Mucosa of rectum (tissue), 2 donors: ENCODE measurements at regions not wholly inside any gene's neighbourhood (a gene's known extent, or its start where the extent isn't known, plus 50 kb on each side); places are given as distances from the start of the nearest gene placed in this dataset.
"Not testable (repeated sequence)": the region's sequence is repeated elsewhere in the genome, so short reads cannot be mapped to it uniquely, and the experiment has no call there.

Experiments
- H3K27ac ChIP-seq, 2 donors: one replicate each; pipeline ENCODE4 v1.7.0; 2013; ENCODE audit warnings: inconsistent platforms in 2 of 2, low read depth in 2 of 2, low read length in 2 of 2
- H3K27me3 ChIP-seq, 2 donors: one replicate each; pipeline ENCODE4 v1.7.0; 2013; ENCODE audit warnings: low read length in 2 of 2; ENCODE audit not compliant: control insufficient read depth in 2 of 2, insufficient read depth in 2 of 2
- H3K36me3 ChIP-seq, 2 donors: one replicate each; pipeline ENCODE4 v1.7.0; 2013; ENCODE audit warnings: low read length in 2 of 2; ENCODE audit not compliant: control insufficient read depth in 2 of 2, insufficient read depth in 2 of 2
- H3K4me1 ChIP-seq, 2 donors: one replicate each; pipeline ENCODE4 v1.7.0; 2013; ENCODE audit warnings: low read length in 2 of 2, mild to moderate bottlenecking in 1 of 2; ENCODE audit not compliant: control insufficient read depth in 2 of 2, insufficient read depth in 2 of 2
- H3K4me3 ChIP-seq, 2 donors: one replicate each; pipeline ENCODE4 v1.7.0; 2013; ENCODE audit warnings: low read length in 2 of 2
- H3K9ac ChIP-seq, 2 donors: one replicate each; pipeline ENCODE4 v1.7.0; 2013; ENCODE audit warnings: low read length in 2 of 2, low read depth in 1 of 2, mild to moderate bottlenecking in 1 of 2
- H3K9me3 ChIP-seq, 2 donors: one replicate each; pipeline ENCODE4 v1.7.0; 2013; ENCODE audit warnings: low read length in 2 of 2; ENCODE audit not compliant: control insufficient read depth in 2 of 2
- donor health status: healthy.
- donor health status: Normal muscosa, but diverticular disease.

DNA sequence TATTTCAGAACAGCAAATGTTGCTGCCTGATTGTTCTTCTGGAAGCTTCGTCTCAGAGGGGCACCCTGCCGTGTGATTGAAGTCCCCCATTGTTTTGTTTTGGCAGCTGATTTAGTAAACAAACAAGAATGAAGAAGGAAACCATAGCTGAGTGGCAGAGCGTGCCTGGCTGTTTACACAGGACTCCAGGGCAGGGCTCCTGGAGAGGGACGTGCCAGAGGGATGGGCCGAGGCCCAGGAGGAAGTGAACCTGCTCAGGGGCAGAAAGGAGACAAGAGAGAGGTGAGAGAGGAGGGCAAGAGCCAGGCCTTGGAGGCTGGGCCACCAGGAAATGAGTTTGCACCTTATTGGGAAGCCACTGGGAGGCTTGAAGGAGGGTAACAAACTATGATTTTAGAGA lies 85.5 kb upstream of the B3GAT1 start:
- no peaks in the 10 kb centered on the region for H3K9me3 ChIP-seq
- peak overlapping the region; percentile 75 to 80 for H3K27ac ChIP-seq
- H3K4me3 ChIP-seq: peak overlapping the region; percentile 5 to 21
- H3K36me3 ChIP-seq: peaks cover 0 to 3% of the 10 kb centered on the region in 2 donors
- H3K27me3 ChIP-seq: no peaks in the 10 kb centered on the region
- no peak overlapping the region for H3K9ac ChIP-seq
- peaks cover 7 to 10% of the 10 kb centered on the region in 2 donors for H3K4me1 ChIP-seq

DNA sequence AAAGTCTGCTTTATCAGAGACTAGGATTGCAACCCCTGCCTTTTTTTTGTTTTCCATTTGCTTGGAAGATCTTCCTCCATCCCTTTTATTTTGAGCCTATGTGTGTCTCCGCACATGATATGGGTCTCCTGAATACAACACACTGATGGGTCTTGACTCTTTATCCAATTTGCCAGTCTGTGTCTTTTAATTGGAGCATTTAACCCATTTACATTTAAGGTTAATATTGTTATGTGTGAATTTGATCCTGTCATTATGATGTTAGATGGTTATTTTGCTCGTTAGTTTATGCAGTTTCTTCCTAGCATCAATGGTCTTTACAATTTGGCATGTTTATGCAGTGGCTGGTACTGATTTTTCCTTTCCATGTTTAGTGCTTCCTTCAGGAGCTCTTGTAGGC lies 84.0 kb upstream of the B3GAT1 start:
- not testable (repeated sequence) for H3K9me3 ChIP-seq, H3K9ac ChIP-seq, H3K4me3 ChIP-seq, H3K4me1 ChIP-seq, H3K27ac ChIP-seq, H3K36me3 ChIP-seq, H3K27me3 ChIP-seq

DNA sequence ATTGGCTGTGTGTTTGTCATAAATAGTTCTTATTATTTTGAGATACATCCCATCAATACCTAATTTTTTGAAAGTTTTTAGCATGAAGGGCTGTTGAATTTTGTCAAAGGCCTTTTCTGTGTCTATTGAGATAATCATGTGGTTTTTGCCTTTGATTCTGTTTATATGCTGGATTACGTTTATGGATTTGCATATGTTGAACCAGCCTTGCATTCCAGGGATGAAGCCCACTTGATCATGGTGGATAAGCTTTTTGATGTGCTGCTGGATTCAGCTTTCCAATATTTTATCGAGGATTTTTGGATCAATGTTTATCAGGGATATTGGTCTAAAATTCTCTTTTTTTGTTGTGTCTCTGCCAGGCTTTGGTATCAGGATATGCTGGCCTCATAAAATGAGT lies 82.4 kb upstream of the B3GAT1 start:
- not testable (repeated sequence) for H3K4me3 ChIP-seq, H3K9me3 ChIP-seq, H3K36me3 ChIP-seq, H3K27me3 ChIP-seq, H3K27ac ChIP-seq, H3K4me1 ChIP-seq, H3K9ac ChIP-seq

DNA sequence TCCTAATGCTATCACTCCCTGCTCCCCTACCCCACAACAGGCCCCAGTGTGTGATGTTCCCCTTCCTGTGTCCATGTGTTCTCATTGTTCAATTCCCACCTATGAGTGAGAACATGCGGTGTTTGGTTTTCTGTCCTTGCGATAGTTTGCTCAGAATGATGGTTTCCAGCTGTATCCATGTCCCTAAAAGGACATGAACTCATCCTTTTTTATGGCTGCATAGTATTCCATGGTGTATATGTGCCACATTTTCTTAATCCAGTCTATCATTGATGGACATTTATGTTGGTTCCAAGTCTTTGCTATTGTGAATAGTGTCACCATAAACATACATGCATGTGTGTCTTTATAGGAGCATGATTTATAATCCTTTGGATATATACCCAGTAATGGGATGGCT lies 80.4 kb upstream of the B3GAT1 start:
- not testable (repeated sequence) for H3K4me1 ChIP-seq, H3K36me3 ChIP-seq

DNA sequence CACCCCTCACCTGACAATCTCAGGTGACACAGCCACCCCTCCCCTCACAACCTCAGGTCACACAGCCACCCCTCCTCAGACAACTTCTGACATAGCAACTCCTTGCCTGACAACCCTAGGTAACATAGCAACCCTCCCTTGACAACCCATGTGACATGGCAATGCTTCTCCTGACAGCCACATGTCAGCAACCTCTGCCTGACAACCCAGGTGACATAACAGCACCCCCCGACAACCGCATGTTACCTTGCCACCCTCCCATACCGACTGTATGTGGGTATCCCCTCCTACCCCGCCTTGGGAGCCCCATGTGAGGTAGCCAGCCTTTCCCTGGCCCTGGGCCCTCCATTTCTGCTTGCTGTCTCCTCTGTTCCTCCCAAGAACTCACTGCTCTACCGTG lies 77.7 kb upstream of the B3GAT1 start:
- Histone ChIP-seq H3K4me1 (no peaks in the 10 kb centered on the region), H3K27me3 (no peaks in the 10 kb centered on the region), H3K36me3 (peaks cover 3 to 6% of the 10 kb centered on the region in 2 donors), H3K27ac (no peak overlapping the region), H3K9ac (no peak overlapping the region), H3K9me3 (no peaks in the 10 kb centered on the region), H3K4me3 (no peak overlapping the region)

More for the DNA sequence above, 80.4 kb upstream of the B3GAT1 start:
- not testable (repeated sequence) for H3K9me3 ChIP-seq, H3K27me3 ChIP-seq, H3K4me3 ChIP-seq, H3K9ac ChIP-seq, H3K27ac ChIP-seq

DNA sequence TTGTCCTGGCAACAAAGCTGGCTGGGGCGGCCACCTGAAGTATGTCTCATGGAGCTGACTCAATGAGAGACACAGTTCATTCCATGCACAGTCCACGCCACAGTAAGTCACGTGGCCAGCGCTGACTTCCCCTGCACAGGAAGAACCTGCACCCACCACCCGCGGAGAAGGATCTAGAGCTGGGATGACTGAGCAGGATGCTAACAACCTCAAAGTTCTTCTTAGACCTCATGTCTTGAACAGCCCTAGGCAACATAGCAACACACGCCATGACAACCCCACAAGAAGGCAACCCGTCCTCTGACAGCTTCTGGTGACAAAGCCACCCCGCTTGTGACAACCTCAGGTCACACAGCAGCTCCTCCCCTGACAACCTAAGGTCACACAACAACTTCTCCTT lies 76.9 kb upstream of the B3GAT1 start:
- peaks cover 8 to 9% of the 10 kb centered on the region in 2 donors for H3K36me3 ChIP-seq
- H3K27me3 ChIP-seq: no peaks in the 10 kb centered on the region
- H3K4me1 ChIP-seq: no peaks in the 10 kb centered on the region
- H3K9me3 ChIP-seq: no peaks in the 10 kb centered on the region
- H3K9ac ChIP-seq: no peak overlapping the region
- no peak overlapping the region for H3K27ac ChIP-seq
- no peak overlapping the region for H3K4me3 ChIP-seq

DNA sequence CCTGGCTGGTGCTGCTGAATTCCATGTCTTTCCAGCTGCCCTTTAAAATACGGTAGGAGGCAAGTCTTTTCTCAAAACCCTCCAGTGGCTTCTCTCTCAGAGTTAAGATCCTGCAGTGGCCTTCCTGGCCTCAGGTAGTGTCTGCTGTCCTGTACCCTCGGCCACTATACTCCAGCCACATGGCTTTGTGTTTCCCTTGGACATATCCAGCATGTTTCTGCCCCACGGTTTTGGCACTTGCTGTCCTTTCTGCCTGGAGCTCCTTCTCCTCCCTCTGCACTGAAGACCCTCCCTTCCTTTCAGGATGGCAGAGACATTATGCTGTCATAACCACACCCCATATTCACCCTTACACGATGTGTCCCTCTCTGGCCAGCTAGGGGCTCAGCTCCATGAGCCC lies 76.5 kb upstream of the B3GAT1 start:
- Histone ChIP-seq H3K4me1 (no peaks in the 10 kb centered on the region), H3K4me3 (no peak overlapping the region), H3K36me3 (peaks cover 10 to 12% of the 10 kb centered on the region in 2 donors), H3K27ac (no peak overlapping the region), H3K9me3 (no peaks in the 10 kb centered on the region), H3K9ac (no peak overlapping the region), H3K27me3 (no peaks in the 10 kb centered on the region)

DNA sequence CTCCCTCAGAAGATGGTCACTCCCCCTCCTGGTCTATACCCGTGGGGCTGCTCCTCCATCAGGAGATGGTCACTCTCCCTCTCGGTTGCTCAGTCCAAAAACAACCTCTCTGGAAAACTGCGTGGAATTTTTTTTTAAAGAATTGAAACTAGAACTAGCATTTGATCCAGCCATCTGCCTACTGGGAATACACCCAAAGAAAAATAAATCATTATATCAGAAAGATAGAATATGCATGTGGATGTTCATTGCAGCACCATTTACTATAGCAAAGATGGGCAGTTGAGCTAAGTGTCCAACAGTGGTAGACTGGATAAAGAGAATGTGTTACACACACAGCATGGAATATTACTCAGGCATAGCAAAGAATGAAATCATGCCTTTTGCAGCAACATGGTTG lies 75.7 kb upstream of the B3GAT1 start:
- Histone ChIP-seq H3K9me3 (no peaks in the 10 kb centered on the region), H3K27me3 (no peaks in the 10 kb centered on the region), H3K4me1 (no peaks in the 10 kb centered on the region), H3K36me3 (peaks cover 10 to 12% of the 10 kb centered on the region in 2 donors), H3K4me3 (no peak overlapping the region), H3K9ac (no peak overlapping the region), H3K27ac (no peak overlapping the region)

DNA sequence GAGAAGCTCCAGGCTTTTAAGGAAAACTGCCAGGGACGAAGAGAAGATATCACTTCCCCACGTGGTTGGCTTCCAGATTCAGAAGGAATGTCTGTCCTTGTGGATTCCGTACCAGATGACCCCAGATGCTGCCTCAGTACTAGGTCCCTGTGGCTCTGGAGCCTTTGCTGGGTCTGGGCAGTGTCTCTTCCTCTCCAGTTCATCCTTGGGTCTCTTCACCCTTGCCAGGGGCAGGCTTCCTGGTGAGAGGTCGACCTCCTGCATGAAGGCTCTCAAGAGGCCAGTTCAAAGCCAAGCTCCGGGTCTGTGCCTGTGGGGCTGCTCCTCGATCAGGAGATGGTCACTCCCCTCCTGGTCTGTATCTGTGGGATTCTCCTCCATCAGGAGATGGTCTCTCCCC lies 74.7 kb upstream of the B3GAT1 start:
- H3K9ac ChIP-seq: no peak overlapping the region
- H3K4me1 ChIP-seq: no peaks in the 10 kb centered on the region
- no peak overlapping the region for H3K4me3 ChIP-seq
- H3K27me3 ChIP-seq: no peaks in the 10 kb centered on the region
- no peaks in the 10 kb centered on the region for H3K9me3 ChIP-seq
- peaks cover 11 to 15% of the 10 kb centered on the region in 2 donors for H3K36me3 ChIP-seq
- H3K27ac ChIP-seq: no peak overlapping the region

DNA sequence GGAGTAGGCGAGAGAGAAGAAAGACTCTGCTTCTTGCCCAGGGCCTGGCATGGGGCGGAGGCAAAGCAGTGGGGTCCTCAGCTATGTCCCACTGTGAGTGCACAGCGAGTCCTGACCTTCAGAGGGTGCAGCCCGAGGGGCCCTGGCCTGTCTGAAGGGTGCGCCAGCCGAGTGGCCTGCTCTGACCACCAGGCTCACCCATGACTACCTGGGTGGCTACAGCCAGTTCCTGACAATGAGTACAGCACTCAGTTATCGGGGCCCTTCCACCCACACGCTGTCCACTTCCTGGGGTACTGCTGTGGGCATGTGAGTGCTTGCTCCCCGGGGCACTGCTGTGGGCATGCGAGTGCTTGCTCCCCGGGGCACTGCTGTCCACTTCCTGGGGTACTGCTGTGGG lies 74.1 kb upstream of the B3GAT1 start:
- no peak overlapping the region for H3K9ac ChIP-seq
- H3K4me1 ChIP-seq: no peaks in the 10 kb centered on the region
- H3K27ac ChIP-seq: no peak overlapping the region
- no peaks in the 10 kb centered on the region for H3K27me3 ChIP-seq
- H3K4me3 ChIP-seq: no peak overlapping the region
- no peaks in the 10 kb centered on the region for H3K9me3 ChIP-seq
- peaks cover 15% of the 10 kb centered on the region in 2 donors for H3K36me3 ChIP-seq

DNA sequence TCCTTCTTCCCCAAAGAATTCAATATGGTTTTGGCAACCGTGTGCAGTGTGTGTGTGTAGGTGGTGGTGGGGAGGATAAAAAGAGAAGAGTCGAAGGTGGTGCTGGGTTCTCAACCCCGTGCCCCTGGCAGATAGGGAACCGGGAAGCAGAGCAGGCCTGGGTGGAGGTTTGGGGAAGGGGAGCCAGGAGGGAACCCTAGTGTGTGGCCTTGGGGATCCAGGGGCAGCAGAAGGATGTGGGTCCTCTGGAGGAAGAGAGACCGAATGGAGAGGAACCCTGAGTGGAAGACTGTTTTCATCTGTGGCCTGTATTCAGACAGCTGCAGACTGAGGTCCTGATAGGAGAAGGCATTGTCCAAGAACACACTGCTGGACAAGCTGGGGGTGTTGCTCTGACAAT lies 73.3 kb upstream of the B3GAT1 start:
- Histone ChIP-seq H3K9ac (no peak overlapping the region), H3K4me1 (no peaks in the 10 kb centered on the region), H3K27ac (no peak overlapping the region), H3K9me3 (no peaks in the 10 kb centered on the region), H3K27me3 (no peaks in the 10 kb centered on the region), H3K4me3 (no peak overlapping the region), H3K36me3 (peaks cover 15 to 17% of the 10 kb centered on the region in 2 donors)
